PC-9 (cell line): ENCODE measurements at regions not wholly inside any gene's neighbourhood (a gene's known extent, or its start where the extent isn't known, plus 50 kb on each side); places are given as distances from the start of the nearest gene placed in this dataset.
"Not testable (repeated sequence)": the region's sequence is repeated elsewhere in the genome, so short reads cannot be mapped to it uniquely, and the experiment has no call there.

Source experiments
- BruUV-seq: library from RNA; stranded (reverse); fragments of 400-500 nt; replicated peaks from 2 replicates; lab custom pipeline; 2021; lab: Mats Ljungman, UMichigan
- CTCF ChIA-PET: fragments of 300-600 bp; sonication (Branson Sonifier 250); formaldehyde crosslinking; loops from one replicate; lab custom pipeline; 2022; ENCODE audit warnings: antibody characterized with exemption; lab: Charles Lee
- POLR2A ChIA-PET: fragments of 300-600 bp; sonication (Branson Sonifier 250); formaldehyde crosslinking; loops from one replicate; lab custom pipeline; 2022; ENCODE audit warnings: antibody characterized with exemption; ENCODE audit not compliant: unreplicated experiment; lab: Charles Lee
- DNase-seq, 2 experiments: peaks; one replicate each; pipeline versions ENCODE4 v3.0.0 to v3.0.0-alpha.2; 2015 to 2022; ENCODE audit warnings: mixed read lengths in 1 of 2
- H2AFZ ChIP-seq: fragments of 200-600 bp; sonication (generic); 2 replicates; pipeline ENCODE4 v1.8.1; 2017; ENCODE audit warnings: antibody characterized with exemption
- H3F3A ChIP-seq: fragments of 200-600 bp; sonication (generic); 2 replicates; pipeline ENCODE4 v1.8.1; 2017; ENCODE audit warnings: antibody characterized with exemption, mild to moderate bottlenecking, low read depth; ENCODE audit not compliant: insufficient read depth
- H3K27ac ChIP-seq: fragments of 200-600 bp; sonication (generic); 2 replicates; pipeline ENCODE4 v1.6.1; 2016; ENCODE audit warnings: mixed run types
- H3K27me3 ChIP-seq: fragments of 200-600 bp; sonication (generic); 2 replicates; pipeline ENCODE4 v1.6.1; 2016; ENCODE audit warnings: low read depth, mixed run types; ENCODE audit not compliant: insufficient read depth
- H3K36me3 ChIP-seq: fragments of 200-600 bp; sonication (generic); 2 replicates; pipeline ENCODE4 v1.6.1; 2016; ENCODE audit warnings: low read depth, mixed run types
- H3K4me1 ChIP-seq: fragments of 200-600 bp; sonication (generic); replicated peaks from 2 replicates; pipeline ENCODE4 v1.6.1; 2016; ENCODE audit warnings: mixed run types; ENCODE audit not compliant: insufficient read depth
- H3K4me2 ChIP-seq: fragments of 200-600 bp; sonication (generic); 2 replicates; pipeline ENCODE4 v1.6.1; 2017; ENCODE audit warnings: mixed run types
- H3K4me3 ChIP-seq: fragments of 200-600 bp; sonication (generic); 2 replicates; pipeline ENCODE4 v1.6.1; 2016; ENCODE audit warnings: mixed run types
- H3K79me2 ChIP-seq: fragments of 200-600 bp; sonication (generic); 2 replicates; pipeline ENCODE4 v1.6.1; 2017; ENCODE audit warnings: low read depth, mixed run types
- H3K9me2 ChIP-seq: fragments of 200-600 bp; sonication (generic); 2 replicates; pipeline ENCODE4 v1.8.1; 2017; ENCODE audit warnings: mild to moderate bottlenecking; ENCODE audit not compliant: insufficient read depth
- H3K9me3 ChIP-seq: fragments of 200-600 bp; sonication (generic); 2 replicates; pipeline ENCODE4 v1.8.1; 2016; ENCODE audit warnings: low read depth; ENCODE audit not compliant: insufficient read depth
- H4K20me1 ChIP-seq: fragments of 200-600 bp; sonication (generic); 2 replicates; pipeline ENCODE4 v1.8.1; 2017; ENCODE audit not compliant: insufficient read depth
- CTCF ChIP-seq: fragments of 200-600 bp; sonication (generic); conservative IDR thresholded peaks from 2 replicates; pipeline ENCODE4 v1.6.1; 2017; ENCODE audit warnings: mixed run types, antibody characterized with exemption, mild to moderate bottlenecking, moderate library complexity
- EZH2 ChIP-seq: fragments of 200-600 bp; sonication (generic); IDR thresholded peaks from 2 replicates; pipeline ENCODE4 v1.8.0; 2017; ENCODE audit warnings: antibody characterized with exemption, low read depth
- intact Hi-C: fragments of 100-400 bp; cut with micrococcal nuclease; formaldehyde crosslinking; loops from one replicate; pipeline ENCODE4 v1.10.0; 2022; ENCODE audit not compliant: unreplicated experiment

DNA sequence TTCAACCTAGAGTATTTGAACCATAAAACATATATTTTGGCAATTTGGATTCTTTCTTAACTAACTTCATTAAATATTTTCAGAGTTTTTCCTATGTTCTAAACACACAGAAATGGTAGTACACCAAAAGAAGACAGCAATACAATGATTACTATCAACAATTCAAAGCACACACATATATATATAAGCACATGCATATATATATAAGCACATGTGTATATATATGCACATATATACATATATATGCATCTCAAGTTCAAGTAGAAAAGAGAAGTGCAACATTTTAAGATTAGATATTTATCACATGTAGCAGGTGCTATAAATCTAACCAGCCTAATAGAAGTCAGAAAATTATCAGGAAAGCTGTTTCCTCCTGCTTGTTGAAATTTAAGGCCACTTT, 320.9 kb upstream of the FSIP2 start:
- CTCF ChIA-PET = no interaction called here
- intact Hi-C loops = no loop called here
- no peaks in the 10 kb centered on the region for H3K79me2 ChIP-seq
- H2AFZ ChIP-seq = no peak overlapping the region
- no peak overlapping the region for H3K4me3 ChIP-seq
- POLR2A ChIA-PET = no interaction called here
- H3K27me3 ChIP-seq = no peaks in the 10 kb centered on the region
- no peaks in the 10 kb centered on the region for H3F3A ChIP-seq
- no peaks in the 10 kb centered on the region for H3K9me3 ChIP-seq
- H3K4me2 ChIP-seq = no peak overlapping the region
- no peak overlapping the region for H3K27ac ChIP-seq
- no peaks in the 10 kb centered on the region for H3K4me1 ChIP-seq
- no TSS peak for BruUV-seq
- TF ChIP-seq CTCF (no peak), EZH2 (no peak)
- no peak for DNase-seq
- H4K20me1 ChIP-seq = no peaks in the 10 kb centered on the region
- no peaks in the 10 kb centered on the region for H3K36me3 ChIP-seq
- H3K9me2 ChIP-seq = no peaks in the 10 kb centered on the region

DNA sequence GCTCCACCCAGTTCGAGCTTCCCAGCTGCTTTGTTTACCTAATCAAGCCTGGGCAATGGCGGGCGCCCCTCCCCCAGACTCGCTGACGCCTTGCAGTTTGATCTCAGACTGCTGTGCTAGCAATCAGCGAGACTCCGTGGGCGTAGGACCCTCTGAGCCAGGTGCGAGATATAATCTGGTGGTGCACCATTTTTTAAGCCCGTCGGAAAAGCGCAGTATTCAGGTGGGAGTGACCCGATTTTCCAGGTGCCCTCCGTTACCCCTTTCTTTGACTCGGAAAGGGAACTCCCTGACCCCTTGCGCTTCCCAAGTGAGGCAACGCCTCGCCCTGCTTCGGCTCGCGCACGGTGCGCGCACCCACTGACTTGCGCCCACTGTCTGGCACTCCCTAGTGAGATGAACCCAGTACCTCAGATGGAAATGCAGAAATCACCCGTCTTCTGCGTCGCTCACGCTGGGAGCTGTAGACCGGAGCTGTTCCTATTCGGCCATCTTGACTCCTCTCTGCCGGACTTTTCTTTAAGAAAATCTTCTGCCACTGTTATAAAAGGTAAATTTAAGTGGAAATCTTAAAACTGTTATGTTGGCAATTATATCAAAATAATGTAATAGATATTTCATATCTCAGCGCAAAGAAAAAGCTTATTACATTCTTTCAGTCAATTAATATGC, 313.5 kb upstream of the FSIP2 start:
- H2AFZ ChIP-seq, H3K36me3 ChIP-seq, H3K4me3 ChIP-seq, H3K9me3 ChIP-seq, H3K4me1 ChIP-seq, H3K9me2 ChIP-seq, BruUV-seq, POLR2A ChIA-PET, H4K20me1 ChIP-seq, H3K27me3 ChIP-seq, intact Hi-C loops, CTCF ChIA-PET, H3K4me2 ChIP-seq, H3F3A ChIP-seq, H3K27ac ChIP-seq, H3K79me2 ChIP-seq, DNase-seq: not testable (repeated sequence)

DNA sequence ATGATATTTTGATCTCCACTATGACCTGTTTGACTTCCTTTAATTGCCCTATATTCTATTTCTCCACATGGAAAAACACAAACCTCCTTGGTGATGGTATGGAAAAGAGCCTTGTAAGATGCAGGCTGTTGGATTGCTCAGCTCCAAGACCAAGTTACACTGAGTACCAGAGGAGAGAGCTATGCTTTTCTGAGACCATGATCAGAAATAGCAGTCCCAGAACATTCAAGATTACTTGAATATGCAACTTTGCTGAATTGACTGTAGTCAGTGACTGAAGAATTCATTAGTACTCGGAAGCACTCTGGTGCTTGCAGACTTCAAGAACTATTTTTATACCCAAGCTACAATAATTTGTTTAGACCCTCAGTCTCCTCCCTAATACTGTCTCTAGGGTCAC, 310.6 kb upstream of the FSIP2 start:
- H3K27ac ChIP-seq = no peak overlapping the region
- no peak overlapping the region for H3K4me3 ChIP-seq
- no peaks in the 10 kb centered on the region for H3K27me3 ChIP-seq
- H3K9me2 ChIP-seq = no peaks in the 10 kb centered on the region
- no peak for TF ChIP-seq EZH2
- no peak for TF ChIP-seq CTCF
- intact Hi-C loops = no loop called here
- H3K9me3 ChIP-seq = no peaks in the 10 kb centered on the region
- no TSS peak for BruUV-seq
- H3F3A ChIP-seq = no peaks in the 10 kb centered on the region
- DNase-seq = no peak
- H3K36me3 ChIP-seq = no peaks in the 10 kb centered on the region
- H4K20me1 ChIP-seq = no peaks in the 10 kb centered on the region
- ChIA-PET CTCF (no interaction called here), POLR2A (no interaction called here)
- H2AFZ ChIP-seq = no peak overlapping the region
- H3K79me2 ChIP-seq = no peaks in the 10 kb centered on the region
- H3K4me1 ChIP-seq = no peaks in the 10 kb centered on the region
- no peak overlapping the region for H3K4me2 ChIP-seq

GRCh38 chr2:185433824-185434223, 304.8 kb upstream of the FSIP2 start:
- H2AFZ ChIP-seq = no peak overlapping the region
- TF ChIP-seq EZH2 (no peak), CTCF (no peak)
- POLR2A ChIA-PET = no interaction called here
- no peaks in the 10 kb centered on the region for H3K4me1 ChIP-seq
- CTCF ChIA-PET = no interaction called here
- no peaks in the 10 kb centered on the region for H3K27me3 ChIP-seq
- intact Hi-C loops = no loop called here
- no peaks in the 10 kb centered on the region for H3K36me3 ChIP-seq
- H3K4me2 ChIP-seq = no peak overlapping the region
- no peaks in the 10 kb centered on the region for H4K20me1 ChIP-seq
- no peak overlapping the region for H3K27ac ChIP-seq
- no TSS peak for BruUV-seq
- no peak overlapping the region for H3K4me3 ChIP-seq
- no peak for DNase-seq
- no peaks in the 10 kb centered on the region for H3K9me3 ChIP-seq
- no peaks in the 10 kb centered on the region for H3K79me2 ChIP-seq
- H3F3A ChIP-seq = no peaks in the 10 kb centered on the region
- H3K9me2 ChIP-seq = no peaks in the 10 kb centered on the region
